HFF-Myc (cell line): ENCODE measurements at regions not wholly inside any gene's neighbourhood (a gene's known extent, or its start where the extent isn't known, plus 50 kb on each side); places are given as distances from the start of the nearest gene placed in this dataset.

Experiments
- DNase-seq: peaks from one replicate; pipeline ENCODE4 v3.0.0-alpha.2; 2011; ENCODE audit warnings: low read depth; ENCODE audit errors: extremely low read depth
- H3K4me3 ChIP-seq: replicated peaks from 2 replicates; pipeline ENCODE4 v1.5.1; 2011; ENCODE audit warnings: low read depth, mild to moderate bottlenecking, control low read depth, low read length
- TF ChIP-seq, protein P1 (sequence below): IDR thresholded peaks from 2 replicates; pipeline ENCODE4 v1.5.1; 2012; ENCODE audit warnings: mild to moderate bottlenecking, low read depth, low read length, control low read depth; ENCODE audit errors: missing control alignments

DNA sequence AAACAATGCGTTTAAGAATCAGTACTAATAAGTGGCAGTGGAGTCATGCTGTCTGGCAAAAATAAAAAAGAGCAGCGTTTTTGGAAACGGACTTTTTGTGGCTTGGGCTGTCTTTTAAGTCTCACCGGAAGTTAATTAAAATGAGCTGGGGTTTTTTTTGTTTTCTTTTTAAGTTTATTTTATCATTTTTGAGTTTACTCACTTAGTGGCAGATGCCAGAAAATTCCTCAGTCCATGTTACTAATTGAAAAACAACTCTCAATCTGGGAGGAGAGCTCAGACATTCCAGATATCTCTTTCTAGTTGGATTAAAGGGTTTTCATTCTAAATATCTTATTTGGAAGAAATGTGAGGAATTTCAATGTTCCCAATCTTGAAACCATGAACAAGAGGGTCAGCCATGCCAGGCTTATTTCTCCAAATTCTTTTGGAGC, 133.8 kb upstream of the AGR3 start:
- TF ChIP-seq, protein P1, sequence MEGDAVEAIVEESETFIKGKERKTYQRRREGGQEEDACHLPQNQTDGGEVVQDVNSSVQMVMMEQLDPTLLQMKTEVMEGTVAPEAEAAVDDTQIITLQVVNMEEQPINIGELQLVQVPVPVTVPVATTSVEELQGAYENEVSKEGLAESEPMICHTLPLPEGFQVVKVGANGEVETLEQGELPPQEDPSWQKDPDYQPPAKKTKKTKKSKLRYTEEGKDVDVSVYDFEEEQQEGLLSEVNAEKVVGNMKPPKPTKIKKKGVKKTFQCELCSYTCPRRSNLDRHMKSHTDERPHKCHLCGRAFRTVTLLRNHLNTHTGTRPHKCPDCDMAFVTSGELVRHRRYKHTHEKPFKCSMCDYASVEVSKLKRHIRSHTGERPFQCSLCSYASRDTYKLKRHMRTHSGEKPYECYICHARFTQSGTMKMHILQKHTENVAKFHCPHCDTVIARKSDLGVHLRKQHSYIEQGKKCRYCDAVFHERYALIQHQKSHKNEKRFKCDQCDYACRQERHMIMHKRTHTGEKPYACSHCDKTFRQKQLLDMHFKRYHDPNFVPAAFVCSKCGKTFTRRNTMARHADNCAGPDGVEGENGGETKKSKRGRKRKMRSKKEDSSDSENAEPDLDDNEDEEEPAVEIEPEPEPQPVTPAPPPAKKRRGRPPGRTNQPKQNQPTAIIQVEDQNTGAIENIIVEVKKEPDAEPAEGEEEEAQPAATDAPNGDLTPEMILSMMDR: no peak
- no peak overlapping the region for H3K4me3 ChIP-seq
- DNase-seq: no peak

DNA sequence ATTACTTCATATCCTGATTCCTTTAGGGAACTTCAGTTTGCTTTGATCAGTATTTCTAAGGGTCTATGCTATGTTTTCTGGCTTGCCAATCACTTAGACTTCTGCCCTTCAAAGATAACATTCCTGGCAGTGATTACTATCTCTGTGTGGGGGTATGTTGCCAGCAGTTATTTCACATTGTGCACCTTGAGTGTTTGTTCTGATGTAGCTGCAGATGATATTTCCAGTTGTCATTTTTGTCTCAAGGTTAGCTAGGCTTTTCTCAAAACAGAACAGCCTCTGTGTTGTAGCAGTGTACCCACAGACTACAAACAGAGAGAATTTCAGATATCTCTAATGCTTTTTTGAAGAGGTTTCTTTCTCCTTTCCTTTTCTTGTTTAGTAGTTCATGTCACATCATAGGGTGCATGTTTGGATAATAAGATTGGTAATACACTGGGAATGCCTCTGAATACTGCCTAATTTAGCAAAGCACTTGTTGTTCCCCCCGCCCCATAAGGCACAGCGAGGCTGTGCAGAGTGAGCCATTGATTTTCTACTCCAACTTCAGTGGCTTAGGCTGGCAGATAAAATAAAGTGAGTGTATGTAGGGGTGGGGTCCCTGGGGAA, 134.7 kb upstream of the AGR3 start:
- DNase-seq: no peak
- TF ChIP-seq, protein P1: no peak
- H3K4me3 ChIP-seq: no peak overlapping the region

DNA sequence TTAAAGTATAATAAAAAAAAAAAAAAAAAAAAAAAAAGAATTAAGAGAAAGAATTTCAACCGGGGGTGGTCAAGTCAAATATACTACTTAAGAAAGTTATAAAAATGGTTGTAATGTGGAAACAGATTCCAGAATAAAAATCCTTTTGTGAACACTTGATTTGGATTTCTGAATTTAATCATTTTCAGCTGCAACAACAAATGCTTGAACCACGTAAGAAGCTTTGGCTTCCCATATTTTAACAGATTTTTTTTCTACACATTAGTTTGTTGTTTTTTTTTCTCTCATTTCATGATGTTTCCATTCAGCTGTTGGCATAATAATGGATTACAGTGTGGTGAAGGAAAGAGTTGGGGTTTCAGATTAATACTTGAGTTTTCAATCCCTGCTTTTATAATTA, 137.3 kb upstream of the AGR3 start:
- DNase-seq: no peak
- H3K4me3 ChIP-seq: no peak overlapping the region
- TF ChIP-seq, protein P1: no peak

DNA sequence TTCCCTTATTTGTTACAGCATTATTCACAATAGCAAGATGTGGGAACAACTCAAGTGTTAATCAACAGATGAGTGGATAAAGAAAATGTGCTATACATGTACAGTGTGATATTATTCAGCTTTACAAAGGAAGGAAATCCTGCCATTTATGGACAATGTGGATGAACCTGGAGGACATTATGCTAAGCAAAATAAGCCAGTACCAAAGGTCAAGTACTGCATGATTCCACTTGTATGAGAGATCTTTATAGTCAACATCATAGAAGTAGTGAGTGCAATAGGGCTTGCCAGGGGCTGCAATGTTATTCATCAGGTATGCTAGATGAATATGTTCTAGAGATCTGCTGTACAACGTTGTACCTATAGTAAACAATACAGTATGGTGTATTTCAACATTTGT, 138.5 kb upstream of the AGR3 start:
- H3K4me3 ChIP-seq: no peak overlapping the region
- TF ChIP-seq, protein P1: no peak
- DNase-seq: no peak

DNA sequence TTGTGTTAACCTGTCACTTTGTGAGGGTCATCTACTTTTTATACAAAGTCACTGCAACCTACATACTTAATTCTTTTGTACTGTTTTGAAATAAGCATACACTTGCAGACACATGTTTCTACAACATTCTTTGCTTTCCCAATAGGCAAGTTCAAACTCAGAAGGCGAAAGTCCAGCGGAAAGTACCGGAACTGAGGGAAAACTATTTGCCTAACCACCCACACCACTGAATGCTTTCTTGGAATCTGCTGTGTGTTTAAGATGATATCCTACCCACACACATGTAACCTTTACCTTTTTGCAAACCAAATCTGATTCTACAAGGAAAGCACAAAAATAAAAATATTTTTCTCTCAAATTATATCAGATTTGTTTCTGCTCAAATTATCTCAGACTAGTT, 139.4 kb upstream of the AGR3 start:
- TF ChIP-seq, protein P1: no peak
- DNase-seq: no peak
- H3K4me3 ChIP-seq: no peak overlapping the region

DNA sequence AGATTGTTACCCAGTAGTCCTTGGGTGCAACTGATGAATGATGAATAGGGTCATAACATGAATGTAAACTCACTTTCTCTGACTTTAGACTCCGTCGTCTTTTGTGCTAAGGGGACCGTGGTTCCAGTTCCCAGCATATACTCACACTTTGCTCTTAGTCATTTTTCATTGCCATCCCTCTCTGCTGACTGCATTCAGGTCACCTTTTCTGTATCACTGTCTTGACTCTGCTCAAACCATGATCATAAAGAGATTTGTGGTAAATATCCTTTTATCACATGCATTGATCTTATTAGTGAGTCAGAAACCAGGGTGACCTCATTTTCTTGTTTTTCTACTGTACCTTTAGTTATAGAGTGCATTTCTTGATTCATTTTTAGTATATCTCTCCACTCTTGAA, 141.1 kb upstream of the AGR3 start:
- TF ChIP-seq, protein P1: no peak
- DNase-seq: no peak
- no peak overlapping the region for H3K4me3 ChIP-seq

DNA sequence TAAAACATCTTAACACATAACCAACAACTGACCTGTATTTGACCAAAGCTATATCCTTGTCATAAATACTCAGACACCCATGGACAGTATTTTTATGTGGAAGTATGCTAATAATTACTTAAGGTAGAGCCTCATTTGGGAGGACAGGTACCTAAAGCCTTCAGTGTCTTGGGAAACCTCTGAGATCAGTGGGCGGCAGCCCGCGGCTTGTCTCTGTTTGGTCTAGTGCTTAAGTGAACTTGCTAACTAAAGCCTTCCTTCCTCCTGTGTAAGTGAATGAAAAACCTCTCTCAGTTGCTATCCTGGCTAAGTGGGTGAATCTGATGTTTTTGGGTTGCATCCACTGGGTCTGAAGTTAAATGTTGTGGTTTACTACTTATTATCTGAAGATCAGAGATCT, 144.5 kb upstream of the AGR3 start:
- no peak overlapping the region for H3K4me3 ChIP-seq
- TF ChIP-seq, protein P1: no peak
- no peak for DNase-seq
